Mesendoderm (in vitro differentiated cells): ENCODE measurements at regions not wholly inside any gene's neighbourhood (a gene's known extent, or its start where the extent isn't known, plus 50 kb on each side); places are given as distances from the start of the nearest gene placed in this dataset.

ENCODE experiments used
- DNase-seq: peaks from one replicate; pipeline ENCODE4 v3.0.0; 2013
- H2AK5ac ChIP-seq: 2 replicates; pipeline ENCODE4 v1.6.1; 2013; ENCODE audit warnings: low read length, inconsistent platforms
- H2BK120ac ChIP-seq: 2 replicates; pipeline ENCODE4 v1.6.1; 2013; ENCODE audit warnings: low read depth, mild to moderate bottlenecking, low read length, moderate library complexity, mixed read lengths
- H2BK15ac ChIP-seq: replicated peaks from 2 replicates; pipeline ENCODE4 v1.6.1; 2013; ENCODE audit warnings: low read depth, mild to moderate bottlenecking, moderate library complexity
- H2BK5ac ChIP-seq: 2 replicates; pipeline ENCODE4 v1.6.1; 2013; ENCODE audit warnings: low read length, inconsistent platforms
- H3K18ac ChIP-seq: 2 replicates; pipeline ENCODE4 v1.6.1; 2013; ENCODE audit warnings: mild to moderate bottlenecking, low read length, mixed read lengths
- H3K23ac ChIP-seq: one replicate; pipeline ENCODE4 v1.6.1; 2013; ENCODE audit warnings: low read length
- H3K27ac ChIP-seq: 2 replicates; pipeline ENCODE4 v1.5.1; 2013; ENCODE audit warnings: low read depth, mild to moderate bottlenecking, inconsistent platforms, low read length, moderate library complexity
- H3K27me3 ChIP-seq: 2 replicates; pipeline ENCODE4 v1.6.1; 2013; ENCODE audit warnings: low read length, control low read depth, mild to moderate bottlenecking, inconsistent platforms; ENCODE audit not compliant: insufficient read depth, poor library complexity
- H3K36me3 ChIP-seq: 2 replicates; pipeline ENCODE4 v1.6.1; 2013; ENCODE audit warnings: low read length, inconsistent platforms; ENCODE audit not compliant: control insufficient read depth, insufficient read depth
- H3K4ac ChIP-seq: one replicate; pipeline ENCODE4 v1.6.1; 2013; ENCODE audit warnings: low read depth, mild to moderate bottlenecking, low read length, moderate library complexity
- H3K4me1 ChIP-seq: 2 replicates; pipeline ENCODE4 v1.6.1; 2013; ENCODE audit warnings: low read depth, low read length, inconsistent platforms; ENCODE audit not compliant: control insufficient read depth
- H3K4me2 ChIP-seq: 2 replicates; pipeline ENCODE4 v1.6.1; 2013; ENCODE audit warnings: low read length
- H3K4me3 ChIP-seq: 2 replicates; pipeline ENCODE4 v1.5.1; 2013; ENCODE audit warnings: mild to moderate bottlenecking, low read length
- H3K56ac ChIP-seq: one replicate; pipeline ENCODE4 v1.6.1; 2013; ENCODE audit warnings: low read length
- H3K79me1 ChIP-seq: 2 replicates; pipeline ENCODE4 v1.6.1; 2013; ENCODE audit warnings: low read length, inconsistent platforms
- H3K79me2 ChIP-seq: 2 replicates; pipeline ENCODE4 v1.6.1; 2013; ENCODE audit warnings: mild to moderate bottlenecking, low read length; ENCODE audit not compliant: control insufficient read depth, insufficient read depth
- H3K9ac ChIP-seq: 2 replicates; pipeline ENCODE4 v1.6.1; 2013; ENCODE audit warnings: low read length, inconsistent platforms
- H4K5ac ChIP-seq: one replicate; pipeline ENCODE4 v1.6.1; 2013; ENCODE audit warnings: low read length
- H4K8ac ChIP-seq: one replicate; pipeline ENCODE4 v1.6.1; 2013; ENCODE audit warnings: low read depth, mild to moderate bottlenecking, control low read depth, low read length, moderate library complexity
- WGBS: extraction: QIAGEN DNeasy Blood & Tissue Kit; methylation state at CpG from one replicate; pipeline ENCODE4 v1.1.7; 2013; ENCODE audit warnings: low lambda C conversion rate, missing lambda C conversion rate; ENCODE audit not compliant: insufficient coverage; ENCODE audit errors: extremely low coverage; 5-methylcytosine and 5-hydroxymethylcytosine counted together

DNA sequence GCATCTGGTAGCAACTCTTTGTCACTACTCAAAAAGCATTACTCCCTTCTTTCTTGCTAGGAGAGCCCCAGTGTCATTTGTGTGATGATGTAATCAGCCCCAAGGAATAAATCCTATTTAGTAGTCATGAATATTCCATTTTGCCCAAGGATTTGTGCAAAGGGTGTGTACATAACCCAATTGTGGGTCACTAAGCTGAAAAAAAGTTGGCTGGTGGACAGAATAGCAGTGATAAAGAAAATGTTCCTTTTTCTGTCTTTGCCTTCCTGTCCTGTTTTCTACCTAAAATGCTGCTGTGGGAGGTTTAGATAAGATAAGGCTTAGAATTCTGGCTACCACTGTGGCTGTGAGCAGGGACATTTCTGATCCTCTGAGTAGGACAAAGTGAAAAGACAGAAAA is 223.1 kb upstream of the ITGA1 start:
- Histone ChIP-seq H2AK5ac (no peak overlapping the region), H3K79me1 (no peaks in the 10 kb centered on the region), H3K9ac (no peak overlapping the region), H3K4ac (no peak overlapping the region), H2BK5ac (no peak overlapping the region), H2BK15ac (no peak overlapping the region), H4K5ac (no peak overlapping the region), H2BK120ac (no peak overlapping the region), H3K4me1 (no peaks in the 10 kb centered on the region), H3K23ac (no peak overlapping the region), H3K18ac (no peak overlapping the region), H3K56ac (no peak overlapping the region), H3K27me3 (no peaks in the 10 kb centered on the region), H4K8ac (no peak overlapping the region), H3K4me3 (no peak overlapping the region), H3K36me3 (no peaks in the 10 kb centered on the region), H3K4me2 (no peak overlapping the region), H3K27ac (no peak overlapping the region), H3K79me2 (no peaks in the 10 kb centered on the region)
- DNase-seq: peak; percentile 46

DNA sequence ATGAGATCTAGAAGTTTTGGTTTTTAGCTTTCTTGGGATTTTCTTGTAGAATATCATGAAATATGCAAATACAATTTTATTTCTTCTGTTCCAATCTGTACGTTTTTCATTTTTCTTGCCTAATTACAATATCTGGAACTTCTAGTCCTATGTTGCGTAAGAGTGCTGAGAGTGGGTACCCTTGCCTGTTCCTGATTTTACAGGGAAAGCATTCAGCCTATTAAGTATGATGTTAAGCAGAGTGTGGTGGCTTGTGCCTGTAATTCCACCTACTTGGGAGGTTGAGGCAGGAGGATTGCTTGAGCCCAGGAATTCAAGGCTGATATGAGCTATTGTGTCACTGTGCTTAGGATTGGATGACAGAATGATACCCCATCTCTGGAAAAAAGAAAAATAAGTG is 210.2 kb upstream of the ITGA1 start:
- no peak overlapping the region for H2BK120ac ChIP-seq
- no peaks in the 10 kb centered on the region for H3K79me1 ChIP-seq
- no peaks in the 10 kb centered on the region for H3K4me1 ChIP-seq
- H4K8ac ChIP-seq: no peak overlapping the region
- H3K4me3 ChIP-seq: no peak overlapping the region
- H3K56ac ChIP-seq: no peak overlapping the region
- no peaks in the 10 kb centered on the region for H3K27me3 ChIP-seq
- H3K36me3 ChIP-seq: no peaks in the 10 kb centered on the region
- no peak for DNase-seq
- no peak overlapping the region for H3K23ac ChIP-seq
- no peak overlapping the region for H3K9ac ChIP-seq
- H3K4me2 ChIP-seq: no peak overlapping the region
- H3K79me2 ChIP-seq: no peaks in the 10 kb centered on the region
- no peak overlapping the region for H2BK15ac ChIP-seq
- no peak overlapping the region for H2BK5ac ChIP-seq
- no peak overlapping the region for H3K18ac ChIP-seq
- H4K5ac ChIP-seq: no peak overlapping the region
- no peak overlapping the region for H2AK5ac ChIP-seq
- H3K4ac ChIP-seq: no peak overlapping the region
- H3K27ac ChIP-seq: no peak overlapping the region
- no CpG with 5 or more reads among the region's 2 CpGs for WGBS

DNA sequence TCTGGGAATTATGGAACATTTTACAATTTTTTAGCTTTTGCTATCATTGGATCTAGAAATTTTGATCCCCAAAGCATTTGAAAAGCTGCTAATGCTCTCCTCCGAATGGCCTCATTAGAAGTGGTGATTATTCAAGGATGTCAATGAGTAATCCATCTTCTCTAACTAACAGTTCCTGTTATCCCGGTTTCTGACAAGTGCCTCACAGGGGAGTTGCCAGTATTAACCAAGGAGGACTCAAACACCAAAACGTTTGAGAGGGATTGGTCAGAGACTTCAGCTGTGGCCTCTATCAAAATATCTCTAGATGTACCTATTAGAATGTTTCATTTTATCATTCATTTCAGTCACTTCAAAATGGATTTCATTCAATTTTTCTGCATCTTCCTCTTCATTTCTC is 208.3 kb upstream of the ITGA1 start:
- Histone ChIP-seq H3K4me2 (no peak overlapping the region), H3K4me3 (no peak overlapping the region), H3K56ac (no peak overlapping the region), H3K23ac (no peak overlapping the region), H2BK120ac (no peak overlapping the region), H3K4me1 (no peaks in the 10 kb centered on the region), H3K9ac (no peak overlapping the region), H4K8ac (no peak overlapping the region), H2BK15ac (no peak overlapping the region), H3K36me3 (no peaks in the 10 kb centered on the region), H2BK5ac (no peak overlapping the region), H3K79me1 (no peaks in the 10 kb centered on the region), H4K5ac (no peak overlapping the region), H3K4ac (no peak overlapping the region), H3K18ac (no peak overlapping the region), H2AK5ac (no peak overlapping the region), H3K27ac (no peak overlapping the region), H3K27me3 (no peaks in the 10 kb centered on the region), H3K79me2 (no peaks in the 10 kb centered on the region)
- no peak for DNase-seq
- no CpG with 5 or more reads among the region's 3 CpGs for WGBS

DNA sequence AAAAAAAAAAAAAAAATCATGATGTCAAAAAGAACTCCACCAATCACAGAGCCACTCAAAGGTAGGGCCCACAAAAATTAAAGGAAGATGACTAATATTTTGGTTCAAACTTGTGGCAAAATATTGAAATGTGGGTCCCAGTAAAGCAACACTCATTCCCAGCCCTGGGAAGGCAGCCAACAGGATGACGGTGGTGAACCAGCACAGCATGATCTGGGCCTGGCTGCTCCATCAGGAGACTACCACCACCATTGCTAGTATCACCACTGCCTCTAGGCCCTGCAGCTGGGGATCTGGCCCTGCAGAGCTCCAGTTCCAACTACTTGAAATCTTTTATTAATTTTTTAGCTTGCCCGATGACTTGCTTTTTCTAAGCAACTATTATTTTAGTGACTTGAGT is 206.8 kb upstream of the ITGA1 start:
- no peaks in the 10 kb centered on the region for H3K4me1 ChIP-seq
- no peak overlapping the region for H3K18ac ChIP-seq
- DNase-seq: no peak
- no peak overlapping the region for H3K4ac ChIP-seq
- no peak overlapping the region for H4K5ac ChIP-seq
- no peak overlapping the region for H2AK5ac ChIP-seq
- no peak overlapping the region for H3K56ac ChIP-seq
- H2BK5ac ChIP-seq: no peak overlapping the region
- H3K9ac ChIP-seq: no peak overlapping the region
- H3K4me2 ChIP-seq: no peak overlapping the region
- H3K79me2 ChIP-seq: no peaks in the 10 kb centered on the region
- no CpG with 5 or more reads among the region's 2 CpGs for WGBS
- no peaks in the 10 kb centered on the region for H3K27me3 ChIP-seq
- no peaks in the 10 kb centered on the region for H3K36me3 ChIP-seq
- no peak overlapping the region for H2BK120ac ChIP-seq
- H3K23ac ChIP-seq: no peak overlapping the region
- H3K27ac ChIP-seq: no peak overlapping the region
- H3K79me1 ChIP-seq: no peaks in the 10 kb centered on the region
- no peak overlapping the region for H4K8ac ChIP-seq
- H2BK15ac ChIP-seq: no peak overlapping the region
- no peak overlapping the region for H3K4me3 ChIP-seq

DNA sequence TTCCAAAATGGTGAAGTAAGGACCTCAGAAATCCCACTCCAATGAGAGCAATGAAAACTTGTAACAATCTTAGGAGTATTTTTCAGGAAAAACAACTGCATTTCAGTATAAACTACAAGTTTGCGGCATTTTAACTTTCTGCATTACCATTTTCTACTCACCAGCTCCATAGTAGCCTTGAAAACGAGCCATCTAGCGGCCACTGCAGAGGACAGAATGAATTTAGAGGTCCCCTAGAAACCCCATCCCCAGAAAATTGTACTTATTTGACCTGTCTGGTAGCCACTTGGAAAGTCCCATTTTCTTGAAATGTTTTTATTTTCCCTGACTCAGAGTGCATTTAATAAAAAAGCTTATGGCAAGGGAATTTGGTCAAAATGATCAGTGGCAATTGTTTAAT is 205.4 kb upstream of the ITGA1 start:
- peak; percentile 29 for DNase-seq
- Histone ChIP-seq H3K27ac (no peak overlapping the region), H2BK120ac (no peak overlapping the region), H3K4me3 (no peak overlapping the region), H2BK5ac (no peak overlapping the region), H3K36me3 (no peaks in the 10 kb centered on the region), H3K27me3 (no peaks in the 10 kb centered on the region), H2AK5ac (no peak overlapping the region), H3K4me1 (no peaks in the 10 kb centered on the region), H3K56ac (no peak overlapping the region), H3K4me2 (no peak overlapping the region), H3K4ac (no peak overlapping the region), H2BK15ac (no peak overlapping the region), H4K8ac (no peak overlapping the region), H3K79me1 (no peaks in the 10 kb centered on the region), H3K79me2 (no peaks in the 10 kb centered on the region), H3K23ac (no peak overlapping the region), H3K9ac (no peak overlapping the region), H3K18ac (no peak overlapping the region), H4K5ac (no peak overlapping the region)
- no CpG with 5 or more reads among the region's 3 CpGs for WGBS

DNA sequence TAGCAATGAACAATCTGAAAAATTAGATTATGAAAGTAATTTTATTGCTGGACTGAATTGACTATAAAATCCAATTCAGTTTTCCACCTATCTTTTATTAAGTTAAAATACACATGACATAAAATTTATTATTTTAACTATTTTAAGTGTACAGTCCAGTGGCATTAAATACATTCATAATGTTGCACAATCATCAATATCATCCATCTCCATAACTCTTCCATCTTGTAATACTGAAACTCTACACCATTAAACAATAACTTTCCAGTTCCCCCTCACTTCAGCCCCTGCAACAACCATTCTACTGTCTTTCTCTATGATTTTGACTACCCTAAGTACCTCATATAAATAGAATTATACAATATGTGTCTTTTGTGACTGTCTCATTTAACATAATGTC is 200.6 kb upstream of the ITGA1 start:
- Histone ChIP-seq H3K36me3 (no peaks in the 10 kb centered on the region), H4K8ac (no peak overlapping the region), H3K79me1 (no peaks in the 10 kb centered on the region), H3K18ac (no peak overlapping the region), H2BK5ac (no peak overlapping the region), H3K27ac (no peak overlapping the region), H3K4me1 (no peaks in the 10 kb centered on the region), H3K4me3 (no peak overlapping the region), H4K5ac (no peak overlapping the region), H2AK5ac (no peak overlapping the region), H3K23ac (no peak overlapping the region), H3K4me2 (no peak overlapping the region), H2BK120ac (no peak overlapping the region), H3K4ac (no peak overlapping the region), H2BK15ac (no peak overlapping the region), H3K27me3 (no peaks in the 10 kb centered on the region), H3K56ac (no peak overlapping the region), H3K79me2 (no peaks in the 10 kb centered on the region), H3K9ac (no peak overlapping the region)
- DNase-seq: no peak
